OCI-LY3 (cell line): ENCODE measurements at regions not wholly inside any gene's neighbourhood (a gene's known extent, or its start where the extent isn't known, plus 50 kb on each side); places are given as distances from the start of the nearest gene placed in this dataset.
"Not testable (repeated sequence)": the region's sequence is repeated elsewhere in the genome, so short reads cannot be mapped to it uniquely, and the experiment has no call there.

Experiments
- CTCF ChIP-seq: fragments of 200-600, 300-600 bp; sonication (generic); IDR thresholded peaks from 2 replicates; pipeline ENCODE4 v1.5.1; 2014; ENCODE audit warnings: antibody characterized with exemption, low read length, low read depth
- EZH2phosphoT487 ChIP-seq: fragments of 200-600 bp; shearing (Covaris generic); IDR thresholded peaks from 2 replicates; pipeline ENCODE4 v1.6.1; 2018; ENCODE audit warnings: antibody characterized with exemption, mixed run types, low read depth

- TF ChIP-seq CTCF, EZH2phosphoT487: not testable (repeated sequence)
Measured at GRCh38 chr22:40108926-40109325, 68.8 kb upstream of the TNRC6B start.
